Liver (tissue), 8 donors: ENCODE measurements at regions not wholly inside any gene's neighbourhood (a gene's known extent, or its start where the extent isn't known, plus 50 kb on each side); places are given as distances from the start of the nearest gene placed in this dataset.

Experiments
- DNase-seq: peaks from one replicate; pipeline ENCODE4 v3.0.0-alpha.2; 2017; ENCODE audit warnings: low spot score
- H3K27ac ChIP-seq, 2 donors: one replicate each; pipeline ENCODE4 v1.7.0; 2013; ENCODE audit warnings: inconsistent platforms in 2 of 2, low read length in 2 of 2, control low read depth in 1 of 2, low read depth in 1 of 2, mild to moderate bottlenecking in 1 of 2
- H3K27me3 ChIP-seq, 4 donors: one replicate each; pipeline versions ENCODE4 v1.6.1 to v1.7.0; 2013; ENCODE audit warnings: low read length in 3 of 4, inconsistent platforms in 1 of 4, mild to moderate bottlenecking in 1 of 4, moderate library complexity in 1 of 4; ENCODE audit not compliant: control insufficient read depth in 4 of 4, insufficient read depth in 4 of 4
- H3K36me3 ChIP-seq, 4 donors: one replicate each; pipeline versions ENCODE4 v1.6.1 to v1.7.0; 2013; ENCODE audit warnings: low read length in 3 of 4, mild to moderate bottlenecking in 3 of 4, low read depth in 1 of 4, moderate library complexity in 1 of 4; ENCODE audit not compliant: control insufficient read depth in 4 of 4, insufficient read depth in 3 of 4
- H3K4me1 ChIP-seq, 4 donors: one replicate each; pipeline versions ENCODE4 v1.6.1 to v1.7.0; 2013; ENCODE audit warnings: low read length in 3 of 4, mild to moderate bottlenecking in 3 of 4, moderate library complexity in 1 of 4; ENCODE audit not compliant: control insufficient read depth in 4 of 4, insufficient read depth in 4 of 4
- H3K4me3 ChIP-seq, 3 donors: one replicate each; pipeline versions ENCODE4 v1.6.1 to v1.7.0; 2013; ENCODE audit warnings: low read length in 3 of 3, control low read depth in 1 of 3, low read depth in 1 of 3, mild to moderate bottlenecking in 1 of 3
- H3K9ac ChIP-seq, 2 donors: one replicate each; pipeline ENCODE4 v1.7.0; 2013; ENCODE audit warnings: low read length in 2 of 2, mild to moderate bottlenecking in 2 of 2, moderate library complexity in 2 of 2, control low read depth in 1 of 2, low read depth in 1 of 2
- H3K9me3 ChIP-seq, 4 donors: one replicate each; pipeline versions ENCODE4 v1.6.1 to v1.7.0; 2013; ENCODE audit warnings: low read length in 3 of 4; ENCODE audit not compliant: control insufficient read depth in 4 of 4
- EGR1 ChIP-seq, 2 donors: IDR thresholded peaks; 2 replicates each; pipeline ENCODE4 v1.6.1; 2016 to 2018; ENCODE audit warnings: antibody characterized with exemption in 2 of 2, low read depth in 2 of 2
- FOXA1 ChIP-seq: IDR thresholded peaks from 2 replicates; pipeline ENCODE4 v1.6.1; 2016; ENCODE audit warnings: antibody characterized with exemption
- FOXA2 ChIP-seq: IDR thresholded peaks from 2 replicates; pipeline ENCODE4 v1.6.1; 2016; ENCODE audit warnings: antibody characterized with exemption
- GABPA ChIP-seq, 2 donors: IDR thresholded peaks in 1 of 2; conservative IDR thresholded peaks in 1 of 2; 2 replicates each; pipeline ENCODE4 v1.6.1; 2016; ENCODE audit warnings: antibody characterized with exemption in 2 of 2, mild to moderate bottlenecking in 1 of 2, moderate library complexity in 1 of 2
- HNF4A ChIP-seq, 2 donors: conservative IDR thresholded peaks; 2 replicates each; pipeline ENCODE4 v1.6.1; 2016; ENCODE audit warnings: antibody characterized with exemption in 2 of 2, mild to moderate bottlenecking in 2 of 2
- HNF4G ChIP-seq: IDR thresholded peaks from 2 replicates; pipeline ENCODE4 v1.6.1; 2016; ENCODE audit warnings: antibody characterized with exemption
- JUND ChIP-seq, 2 donors: IDR thresholded peaks; 2 replicates each; pipeline ENCODE4 v1.6.1; 2016; ENCODE audit warnings: antibody characterized with exemption in 2 of 2
- NR2F2 ChIP-seq: IDR thresholded peaks from 2 replicates; pipeline ENCODE4 v1.6.1; 2016; ENCODE audit warnings: antibody characterized with exemption
- RAD21 ChIP-seq, 2 donors: IDR thresholded peaks; 2 replicates each; pipeline ENCODE4 v1.6.1; 2016; ENCODE audit warnings: antibody characterized with exemption in 2 of 2, mild to moderate bottlenecking in 2 of 2
- RXRA ChIP-seq, 2 donors: IDR thresholded peaks; 2 replicates each; pipeline ENCODE4 v1.6.1; 2017 to 2018; ENCODE audit warnings: antibody characterized with exemption in 2 of 2, mild to moderate bottlenecking in 1 of 2
- SP1 ChIP-seq: IDR thresholded peaks from 2 replicates; pipeline ENCODE4 v1.6.1; 2018; ENCODE audit warnings: antibody characterized with exemption, mild to moderate bottlenecking
- TAF1 ChIP-seq: conservative IDR thresholded peaks from 2 replicates; pipeline ENCODE4 v1.6.1; 2016; ENCODE audit warnings: antibody characterized with exemption, mild to moderate bottlenecking
- YY1 ChIP-seq: IDR thresholded peaks from 2 replicates; pipeline ENCODE4 v1.6.1; 2016; ENCODE audit warnings: antibody characterized with exemption, mild to moderate bottlenecking
- WGBS: extraction: QIAGEN DNeasy Blood & Tissue Kit; methylation state at CpG from one replicate; pipeline ENCODE4 v1.1.7; 2013; 5-methylcytosine and 5-hydroxymethylcytosine counted together
- TF ChIP-seq, protein P1 (sequence below): IDR thresholded peaks from 2 replicates; pipeline ENCODE4 v1.6.1; 2016; ENCODE audit warnings: antibody characterized with exemption
- TF ChIP-seq, protein P2 (sequence below): IDR thresholded peaks from 2 replicates; pipeline ENCODE4 v1.6.1; 2016; ENCODE audit warnings: antibody characterized with exemption, mild to moderate bottlenecking
- TF ChIP-seq, protein P3 (sequence below): IDR thresholded peaks from 2 replicates; pipeline ENCODE4 v1.6.1; 2016; ENCODE audit warnings: antibody characterized with exemption
- TF ChIP-seq, protein P4 (sequence below): IDR thresholded peaks from 2 replicates; pipeline ENCODE4 v1.6.1; 2016; ENCODE audit warnings: antibody characterized with exemption
- TF ChIP-seq, protein P5 (sequence below): fragments of 150-350 bp; IDR thresholded peaks from 2 replicates; pipeline ENCODE4 v1.5.1; 2017; ENCODE audit warnings: improper control_type of control experiment, low read depth, low read length; ENCODE audit not compliant: missing input control
- donor health status: healthy.
- donor health status: healthy.
- donor health status: healthy.
- donor health status: healthy.
- donor health status: healthy.

DNA sequence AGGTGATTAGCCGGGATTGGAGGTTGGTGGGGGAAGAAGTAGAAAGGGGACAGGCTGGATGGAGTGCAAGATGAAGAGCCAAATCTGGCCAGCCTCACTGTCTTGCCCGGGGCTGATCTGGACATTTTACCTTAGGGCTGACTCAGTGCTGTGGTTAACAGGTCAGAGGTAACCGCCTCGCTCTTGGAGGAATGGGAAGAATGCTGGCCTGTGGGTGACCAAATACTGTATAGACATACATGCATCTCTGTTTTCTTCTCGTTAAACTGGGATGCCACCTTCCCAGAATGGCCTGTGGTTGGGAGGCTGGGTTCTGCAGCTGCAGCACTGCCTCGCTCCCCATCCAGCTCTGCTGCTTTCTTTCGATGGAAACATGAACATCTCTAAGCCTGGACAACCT is 120.0 kb downstream of the SEC23IP start:
- WGBS: 78% methylated on average over 7 of the region's 7 CpGs
- no peak overlapping the region for H3K4me3 ChIP-seq
- no peak for DNase-seq
- no peak overlapping the region for H3K9ac ChIP-seq
- H3K9me3 ChIP-seq: peaks cover 0 to 1% (median under 1%) of the 10 kb centered on the region in 4 donors
- H3K27me3 ChIP-seq: peaks cover 0 to 3% (median under 1%) of the 10 kb centered on the region in 4 donors
- TF ChIP-seq NR2F2 (no peak), HNF4G (no peak), HNF4A (conservative IDR thresholded peaks at IDR 0.05) (no peak), TAF1 (no peak), RAD21 (IDR thresholded peaks at IDR 0.05) (no peak), YY1 (no peak), SP1 (no peak), GABPA (IDR thresholded peaks at IDR 0.05 in 1 of 2, conservative IDR thresholded peaks at IDR 0.05 in 1 of 2) (no peak), EGR1 (IDR thresholded peaks at IDR 0.05; ENCODE audit: low read depth in 2 of 2) (no peak), FOXA2 (no peak), JUND (IDR thresholded peaks at IDR 0.05) (no peak)
- TF ChIP-seq, protein P1, sequence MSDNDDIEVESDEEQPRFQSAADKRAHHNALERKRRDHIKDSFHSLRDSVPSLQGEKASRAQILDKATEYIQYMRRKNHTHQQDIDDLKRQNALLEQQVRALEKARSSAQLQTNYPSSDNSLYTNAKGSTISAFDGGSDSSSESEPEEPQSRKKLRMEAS: no peak
- TF ChIP-seq, protein P2, sequence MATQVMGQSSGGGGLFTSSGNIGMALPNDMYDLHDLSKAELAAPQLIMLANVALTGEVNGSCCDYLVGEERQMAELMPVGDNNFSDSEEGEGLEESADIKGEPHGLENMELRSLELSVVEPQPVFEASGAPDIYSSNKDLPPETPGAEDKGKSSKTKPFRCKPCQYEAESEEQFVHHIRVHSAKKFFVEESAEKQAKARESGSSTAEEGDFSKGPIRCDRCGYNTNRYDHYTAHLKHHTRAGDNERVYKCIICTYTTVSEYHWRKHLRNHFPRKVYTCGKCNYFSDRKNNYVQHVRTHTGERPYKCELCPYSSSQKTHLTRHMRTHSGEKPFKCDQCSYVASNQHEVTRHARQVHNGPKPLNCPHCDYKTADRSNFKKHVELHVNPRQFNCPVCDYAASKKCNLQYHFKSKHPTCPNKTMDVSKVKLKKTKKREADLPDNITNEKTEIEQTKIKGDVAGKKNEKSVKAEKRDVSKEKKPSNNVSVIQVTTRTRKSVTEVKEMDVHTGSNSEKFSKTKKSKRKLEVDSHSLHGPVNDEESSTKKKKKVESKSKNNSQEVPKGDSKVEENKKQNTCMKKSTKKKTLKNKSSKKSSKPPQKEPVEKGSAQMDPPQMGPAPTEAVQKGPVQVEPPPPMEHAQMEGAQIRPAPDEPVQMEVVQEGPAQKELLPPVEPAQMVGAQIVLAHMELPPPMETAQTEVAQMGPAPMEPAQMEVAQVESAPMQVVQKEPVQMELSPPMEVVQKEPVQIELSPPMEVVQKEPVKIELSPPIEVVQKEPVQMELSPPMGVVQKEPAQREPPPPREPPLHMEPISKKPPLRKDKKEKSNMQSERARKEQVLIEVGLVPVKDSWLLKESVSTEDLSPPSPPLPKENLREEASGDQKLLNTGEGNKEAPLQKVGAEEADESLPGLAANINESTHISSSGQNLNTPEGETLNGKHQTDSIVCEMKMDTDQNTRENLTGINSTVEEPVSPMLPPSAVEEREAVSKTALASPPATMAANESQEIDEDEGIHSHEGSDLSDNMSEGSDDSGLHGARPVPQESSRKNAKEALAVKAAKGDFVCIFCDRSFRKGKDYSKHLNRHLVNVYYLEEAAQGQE: no peak
- TF ChIP-seq, protein P3, sequence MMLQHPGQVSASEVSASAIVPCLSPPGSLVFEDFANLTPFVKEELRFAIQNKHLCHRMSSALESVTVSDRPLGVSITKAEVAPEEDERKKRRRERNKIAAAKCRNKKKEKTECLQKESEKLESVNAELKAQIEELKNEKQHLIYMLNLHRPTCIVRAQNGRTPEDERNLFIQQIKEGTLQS: no peak
- no peak overlapping the region for H3K27ac ChIP-seq
- H3K4me1 ChIP-seq: no peaks in the 10 kb centered on the region
- H3K36me3 ChIP-seq: no peaks in the 10 kb centered on the region

DNA sequence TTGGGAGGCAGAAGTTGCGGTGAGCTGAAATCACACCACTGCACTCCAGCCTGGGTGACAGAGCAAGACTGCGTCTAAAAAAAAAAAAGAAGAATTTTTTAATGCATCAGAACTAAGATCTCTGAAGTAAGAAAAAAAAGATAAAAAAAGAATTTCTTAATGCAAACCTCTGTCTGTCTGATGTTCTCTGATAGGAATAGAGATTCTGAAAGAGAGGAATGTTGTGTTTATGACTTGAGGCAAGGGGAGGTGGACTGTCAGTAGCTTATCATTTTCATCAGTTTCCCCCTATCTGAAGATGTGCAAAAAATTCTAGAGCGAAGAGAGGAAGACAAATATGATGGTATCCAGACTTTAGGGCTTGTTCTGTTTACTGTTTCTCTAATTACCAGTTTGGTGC is 121.5 kb downstream of the SEC23IP start:
- Histone ChIP-seq H3K27me3 (peaks cover 0 to 3% (median under 1%) of the 10 kb centered on the region in 4 donors), H3K27ac (no peak overlapping the region), H3K4me1 (no peaks in the 10 kb centered on the region), H3K4me3 (no peak overlapping the region), H3K36me3 (no peaks in the 10 kb centered on the region), H3K9ac (no peak overlapping the region), H3K9me3 (peaks cover 0 to 1% (median under 1%) of the 10 kb centered on the region in 4 donors)
- TF ChIP-seq TAF1 (no peak), SP1 (no peak), HNF4A (conservative IDR thresholded peaks at IDR 0.05) (no peak), RXRA (IDR thresholded peaks at IDR 0.05) (no peak), YY1 (no peak), NR2F2 (no peak), RAD21 (IDR thresholded peaks at IDR 0.05) (no peak), JUND (IDR thresholded peaks at IDR 0.05) (no peak), FOXA1 (no peak), FOXA2 (no peak), GABPA (IDR thresholded peaks at IDR 0.05 in 1 of 2, conservative IDR thresholded peaks at IDR 0.05 in 1 of 2) (no peak), EGR1 (IDR thresholded peaks at IDR 0.05; ENCODE audit: low read depth in 2 of 2) (no peak), HNF4G (no peak)
- TF ChIP-seq, protein P1: no peak
- TF ChIP-seq, protein P4, sequence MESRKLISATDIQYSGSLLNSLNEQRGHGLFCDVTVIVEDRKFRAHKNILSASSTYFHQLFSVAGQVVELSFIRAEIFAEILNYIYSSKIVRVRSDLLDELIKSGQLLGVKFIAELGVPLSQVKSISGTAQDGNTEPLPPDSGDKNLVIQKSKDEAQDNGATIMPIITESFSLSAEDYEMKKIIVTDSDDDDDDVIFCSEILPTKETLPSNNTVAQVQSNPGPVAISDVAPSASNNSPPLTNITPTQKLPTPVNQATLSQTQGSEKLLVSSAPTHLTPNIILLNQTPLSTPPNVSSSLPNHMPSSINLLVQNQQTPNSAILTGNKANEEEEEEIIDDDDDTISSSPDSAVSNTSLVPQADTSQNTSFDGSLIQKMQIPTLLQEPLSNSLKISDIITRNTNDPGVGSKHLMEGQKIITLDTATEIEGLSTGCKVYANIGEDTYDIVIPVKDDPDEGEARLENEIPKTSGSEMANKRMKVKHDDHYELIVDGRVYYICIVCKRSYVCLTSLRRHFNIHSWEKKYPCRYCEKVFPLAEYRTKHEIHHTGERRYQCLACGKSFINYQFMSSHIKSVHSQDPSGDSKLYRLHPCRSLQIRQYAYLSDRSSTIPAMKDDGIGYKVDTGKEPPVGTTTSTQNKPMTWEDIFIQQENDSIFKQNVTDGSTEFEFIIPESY: no peak
- TF ChIP-seq, protein P5, sequence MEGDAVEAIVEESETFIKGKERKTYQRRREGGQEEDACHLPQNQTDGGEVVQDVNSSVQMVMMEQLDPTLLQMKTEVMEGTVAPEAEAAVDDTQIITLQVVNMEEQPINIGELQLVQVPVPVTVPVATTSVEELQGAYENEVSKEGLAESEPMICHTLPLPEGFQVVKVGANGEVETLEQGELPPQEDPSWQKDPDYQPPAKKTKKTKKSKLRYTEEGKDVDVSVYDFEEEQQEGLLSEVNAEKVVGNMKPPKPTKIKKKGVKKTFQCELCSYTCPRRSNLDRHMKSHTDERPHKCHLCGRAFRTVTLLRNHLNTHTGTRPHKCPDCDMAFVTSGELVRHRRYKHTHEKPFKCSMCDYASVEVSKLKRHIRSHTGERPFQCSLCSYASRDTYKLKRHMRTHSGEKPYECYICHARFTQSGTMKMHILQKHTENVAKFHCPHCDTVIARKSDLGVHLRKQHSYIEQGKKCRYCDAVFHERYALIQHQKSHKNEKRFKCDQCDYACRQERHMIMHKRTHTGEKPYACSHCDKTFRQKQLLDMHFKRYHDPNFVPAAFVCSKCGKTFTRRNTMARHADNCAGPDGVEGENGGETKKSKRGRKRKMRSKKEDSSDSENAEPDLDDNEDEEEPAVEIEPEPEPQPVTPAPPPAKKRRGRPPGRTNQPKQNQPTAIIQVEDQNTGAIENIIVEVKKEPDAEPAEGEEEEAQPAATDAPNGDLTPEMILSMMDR: no peak
- TF ChIP-seq, protein P2: no peak
- TF ChIP-seq, protein P3: no peak
- WGBS: 58% methylated on average over 3 of the region's 3 CpGs
- no peak for DNase-seq
